Gastroesophageal sphincter (tissue), 3 donors: ENCODE measurements at regions not wholly inside any gene's neighbourhood (a gene's known extent, or its start where the extent isn't known, plus 50 kb on each side); places are given as distances from the start of the nearest gene placed in this dataset.

Experiments
- POLR2A ChIP-seq, 2 donors: fragments of 450-650 bp; IDR thresholded peaks; one replicate each; pipeline ENCODE4 v1.6.1; 2017; ENCODE audit warnings: antibody characterized with exemption in 2 of 2, mild to moderate bottlenecking in 2 of 2, moderate library complexity in 1 of 2
- TF ChIP-seq, protein P1 (sequence below), 4 experiments: fragments of 200-600 bp in 2 of 4; fragments of 450-650 bp in 2 of 4; sonication (generic) in 1 of 4; IDR thresholded peaks; one replicate each; pipeline ENCODE4 v1.5.1; 2017 to 2019; ENCODE audit warnings: antibody characterized with exemption in 4 of 4, mild to moderate bottlenecking in 2 of 4, moderate library complexity in 2 of 4

DNA sequence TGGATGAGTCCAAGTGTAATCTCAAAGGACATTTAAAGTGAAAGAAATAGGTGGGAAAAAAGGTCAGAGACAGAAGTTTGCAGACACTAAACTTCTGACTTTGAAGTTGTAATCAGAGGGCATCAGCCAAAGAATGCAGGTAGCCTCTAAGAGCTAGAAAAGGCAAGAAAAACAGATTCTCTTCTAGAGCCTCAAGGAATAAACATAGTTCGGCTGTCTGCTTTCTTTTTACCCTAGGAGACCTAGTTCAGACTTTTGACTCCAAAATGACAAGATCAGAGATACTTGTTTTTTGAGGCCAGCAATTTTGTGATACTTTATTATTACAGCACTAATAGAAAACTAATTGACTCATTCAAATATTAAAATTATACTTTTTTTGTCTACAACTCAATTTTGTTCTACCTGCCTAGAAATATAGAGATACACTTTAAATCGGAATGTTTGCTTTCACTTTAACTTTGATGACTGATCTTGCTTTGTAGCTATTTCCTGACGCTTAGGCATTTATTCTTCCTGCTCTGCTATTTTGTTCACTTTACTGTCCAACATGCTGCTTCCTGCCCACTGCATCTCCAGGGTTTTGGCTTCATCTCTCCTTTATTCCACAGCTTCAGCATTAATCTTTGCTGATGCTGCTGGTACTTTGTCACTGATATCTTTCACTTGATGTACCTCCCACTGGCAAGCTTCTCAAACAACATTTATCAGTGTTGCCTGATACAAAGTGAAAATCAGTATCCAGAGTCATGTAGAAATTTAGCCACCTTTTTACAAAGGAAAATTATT is 272.5 kb downstream of the DSEL start:
- TF ChIP-seq, protein P1, sequence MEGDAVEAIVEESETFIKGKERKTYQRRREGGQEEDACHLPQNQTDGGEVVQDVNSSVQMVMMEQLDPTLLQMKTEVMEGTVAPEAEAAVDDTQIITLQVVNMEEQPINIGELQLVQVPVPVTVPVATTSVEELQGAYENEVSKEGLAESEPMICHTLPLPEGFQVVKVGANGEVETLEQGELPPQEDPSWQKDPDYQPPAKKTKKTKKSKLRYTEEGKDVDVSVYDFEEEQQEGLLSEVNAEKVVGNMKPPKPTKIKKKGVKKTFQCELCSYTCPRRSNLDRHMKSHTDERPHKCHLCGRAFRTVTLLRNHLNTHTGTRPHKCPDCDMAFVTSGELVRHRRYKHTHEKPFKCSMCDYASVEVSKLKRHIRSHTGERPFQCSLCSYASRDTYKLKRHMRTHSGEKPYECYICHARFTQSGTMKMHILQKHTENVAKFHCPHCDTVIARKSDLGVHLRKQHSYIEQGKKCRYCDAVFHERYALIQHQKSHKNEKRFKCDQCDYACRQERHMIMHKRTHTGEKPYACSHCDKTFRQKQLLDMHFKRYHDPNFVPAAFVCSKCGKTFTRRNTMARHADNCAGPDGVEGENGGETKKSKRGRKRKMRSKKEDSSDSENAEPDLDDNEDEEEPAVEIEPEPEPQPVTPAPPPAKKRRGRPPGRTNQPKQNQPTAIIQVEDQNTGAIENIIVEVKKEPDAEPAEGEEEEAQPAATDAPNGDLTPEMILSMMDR (IDR thresholded peaks at IDR 0.05), result no peak
- no peak for TF ChIP-seq POLR2A (IDR thresholded peaks at IDR 0.05)
